ENCODE measurements at regions not wholly inside any gene's neighbourhood (a gene's known extent, or its start where the extent isn't known, plus 50 kb on each side); places are given as distances from the start of the nearest gene placed in this dataset.

DNA sequence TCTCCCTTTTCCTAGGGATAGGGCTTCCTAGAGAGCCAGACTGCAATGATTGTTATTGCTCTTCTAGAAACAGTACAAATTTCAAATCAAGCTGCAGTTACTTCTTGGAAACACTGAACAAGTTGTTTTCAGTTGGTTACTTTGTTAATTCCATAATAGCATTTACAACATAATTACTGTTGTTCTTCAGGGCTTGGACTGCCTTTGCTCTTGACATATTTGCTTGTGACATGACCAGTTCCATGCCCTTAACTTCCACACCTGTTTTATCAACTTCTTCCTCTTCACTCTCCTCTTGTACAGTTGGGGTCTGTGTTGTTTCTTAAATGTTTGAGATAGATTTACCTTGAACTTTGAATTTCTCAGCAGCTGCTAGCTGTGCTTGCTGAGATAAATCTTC, 104.4 kb downstream of the SEC23IP start:
- Histone ChIP-seq H3K36me3 (ENCODE audit: control insufficient read depth in 1 of 2, insufficient read depth in 2 of 2, low read length in 1 of 2) (no peaks in the 10 kb centered on the region), H3K9me3 (ENCODE audit: control insufficient read depth, low read length) (peaks cover 4% of the 10 kb centered on the region), H3K27me3 (ENCODE audit: control insufficient read depth in 1 of 2, insufficient read depth in 2 of 2, low read length in 1 of 2) (no peaks in the 10 kb centered on the region), H3K4me1 (ENCODE audit: control insufficient read depth in 1 of 2, insufficient read depth in 2 of 2, low read length in 2 of 2) (no peaks in the 10 kb centered on the region), H3K27ac (ENCODE audit: low read depth in 1 of 2, low read length in 2 of 2) (no peak overlapping the region), H3K4me3 (ENCODE audit: low read length in 2 of 2) (no peak overlapping the region)
- ATAC-seq (ENCODE audit: low FRiP score) (no peak), DNase-seq (no peak)
- intact Hi-C loops (cut with DNase I): no loop called here

- Histone ChIP-seq H3K36me3 (ENCODE audit: control insufficient read depth in 1 of 2, insufficient read depth in 2 of 2, low read length in 1 of 2) (no peaks in the 10 kb centered on the region), H3K4me3 (ENCODE audit: low read length in 2 of 2) (no peak overlapping the region), H3K27ac (ENCODE audit: low read depth in 1 of 2, low read length in 2 of 2) (no peak overlapping the region), H3K27me3 (ENCODE audit: control insufficient read depth in 1 of 2, insufficient read depth in 2 of 2, low read length in 1 of 2) (no peaks in the 10 kb centered on the region), H3K9me3 (ENCODE audit: control insufficient read depth, low read length) (peaks cover 4% of the 10 kb centered on the region), H3K4me1 (ENCODE audit: control insufficient read depth in 1 of 2, insufficient read depth in 2 of 2, low read length in 2 of 2) (no peaks in the 10 kb centered on the region)
- DNase-seq (no peak), ATAC-seq (ENCODE audit: low FRiP score) (no peak)
- intact Hi-C loops (cut with DNase I): no loop called here
- WGBS, 2 donors: 41 to 49% methylated on average over 2 of the region's 2 CpGs
Measured at GRCh38 chr10:119997429-119997828, 104.9 kb downstream of the SEC23IP start.

DNA sequence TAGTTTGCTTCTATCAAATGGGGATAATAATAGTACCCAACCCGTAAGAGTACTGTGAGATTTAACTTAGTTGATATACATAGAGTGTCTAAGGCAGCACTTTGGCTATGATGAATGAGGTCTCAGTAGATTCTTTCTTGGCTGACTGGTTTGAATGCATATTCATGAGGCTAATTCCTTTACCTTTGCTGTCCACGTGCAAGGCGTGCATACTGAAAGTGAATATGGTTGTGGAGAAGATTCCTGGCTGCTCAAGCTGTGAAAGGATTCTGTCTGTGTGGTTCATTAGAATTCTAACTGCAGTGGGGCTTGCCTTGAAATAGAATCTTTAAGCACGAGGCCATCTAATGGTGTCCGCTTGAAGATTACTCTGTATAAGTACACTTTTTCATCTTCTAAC, 110.3 kb downstream of the SEC23IP start:
- Histone ChIP-seq H3K4me3 (ENCODE audit: low read length in 2 of 2) (no peak overlapping the region), H3K36me3 (ENCODE audit: control insufficient read depth in 1 of 2, insufficient read depth in 2 of 2, low read length in 1 of 2) (no peaks in the 10 kb centered on the region), H3K27me3 (ENCODE audit: control insufficient read depth in 1 of 2, insufficient read depth in 2 of 2, low read length in 1 of 2) (no peaks in the 10 kb centered on the region), H3K9me3 (ENCODE audit: control insufficient read depth, low read length) (peaks cover 1% of the 10 kb centered on the region), H3K27ac (ENCODE audit: low read depth in 1 of 2, low read length in 2 of 2) (no peak overlapping the region), H3K4me1 (ENCODE audit: control insufficient read depth in 1 of 2, insufficient read depth in 2 of 2, low read length in 2 of 2) (no peaks in the 10 kb centered on the region)
- ATAC-seq (ENCODE audit: low FRiP score): no peak
- intact Hi-C loops (cut with DNase I): no loop called here
- 70 to 79% methylated on average over 5 of the region's 5 CpGs for WGBS, 2 donors
- DNase-seq: no peak

DNA sequence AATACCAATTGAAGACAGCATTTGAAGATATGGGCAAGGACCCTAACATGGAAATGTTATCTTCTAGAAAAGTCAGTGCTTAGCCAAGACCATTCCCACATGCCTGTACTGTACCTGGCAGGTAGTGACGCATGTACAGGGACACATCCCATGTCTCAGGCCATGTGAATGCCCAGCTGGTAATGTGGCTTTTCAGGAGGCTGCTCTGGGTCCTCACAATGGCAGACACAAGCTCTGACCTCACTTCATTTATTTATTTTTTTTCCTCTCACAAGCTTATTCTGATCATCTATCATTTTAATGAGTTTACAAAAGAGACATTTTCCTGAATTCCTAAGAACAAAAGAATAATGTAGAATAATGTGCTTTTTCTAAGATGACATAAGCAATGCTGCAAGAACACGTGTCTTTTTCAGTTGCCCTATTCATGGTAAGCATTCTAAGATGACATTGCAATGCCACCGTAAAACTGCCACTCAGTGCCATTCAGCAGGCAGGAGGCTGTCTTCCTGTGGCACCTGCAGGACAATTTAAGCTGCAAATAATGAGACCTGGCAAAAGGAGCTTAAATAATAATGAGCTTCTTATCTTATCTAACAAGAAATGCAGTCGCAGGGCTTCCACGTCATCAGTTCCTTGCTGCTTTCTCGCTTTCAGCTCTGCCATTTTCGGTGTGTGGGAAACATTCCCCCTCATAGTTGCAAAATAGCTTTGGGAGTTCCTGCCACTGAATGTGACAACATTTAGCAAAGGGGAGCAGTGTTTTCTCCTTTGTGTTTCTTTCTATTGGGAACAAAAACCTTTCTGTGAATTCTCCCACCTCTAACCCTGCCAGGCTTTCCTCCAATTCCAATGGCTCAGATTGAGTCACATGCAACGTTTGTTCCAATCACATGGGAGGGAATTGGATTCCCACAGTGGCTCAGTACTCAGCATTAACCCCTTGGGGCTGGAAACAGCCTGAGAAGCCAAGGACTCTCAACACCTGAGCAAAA, 113.0 kb downstream of the SEC23IP start:
- peaks cover 3% of the 10 kb centered on the region for H3K9me3 ChIP-seq (ENCODE audit: control insufficient read depth, low read length)
- intact Hi-C loops (cut with DNase I): no loop called here
- ATAC-seq (ENCODE audit: low FRiP score): no peak

GRCh38 chr10:120007261-120007660, 114.7 kb downstream of the SEC23IP start:
- no peaks in the 10 kb centered on the region for H3K27me3 ChIP-seq (ENCODE audit: control insufficient read depth in 1 of 2, insufficient read depth in 2 of 2, low read length in 1 of 2)
- DNase-seq: no peak
- H3K36me3 ChIP-seq (ENCODE audit: control insufficient read depth in 1 of 2, insufficient read depth in 2 of 2, low read length in 1 of 2): no peaks in the 10 kb centered on the region
- peaks cover 2% of the 10 kb centered on the region for H3K9me3 ChIP-seq (ENCODE audit: control insufficient read depth, low read length)
- no peak overlapping the region for H3K4me3 ChIP-seq (ENCODE audit: low read length in 2 of 2)
- H3K4me1 ChIP-seq (ENCODE audit: control insufficient read depth in 1 of 2, insufficient read depth in 2 of 2, low read length in 2 of 2): no peaks in the 10 kb centered on the region
- intact Hi-C loops (cut with DNase I): no loop called here
- H3K27ac ChIP-seq (ENCODE audit: low read depth in 1 of 2, low read length in 2 of 2): no peak overlapping the region
- 58 to 75% methylated on average over 2 of the region's 2 CpGs for WGBS, 2 donors
- no peak for ATAC-seq (ENCODE audit: low FRiP score)

More for the DNA sequence above, 113.0 kb downstream of the SEC23IP start:
- Histone ChIP-seq H3K4me1 (ENCODE audit: control insufficient read depth in 1 of 2, insufficient read depth in 2 of 2, low read length in 2 of 2) (no peaks in the 10 kb centered on the region), H3K27ac (ENCODE audit: low read depth in 1 of 2, low read length in 2 of 2) (no peak overlapping the region), H3K36me3 (ENCODE audit: control insufficient read depth in 1 of 2, insufficient read depth in 2 of 2, low read length in 1 of 2) (no peaks in the 10 kb centered on the region), H3K4me3 (ENCODE audit: low read length in 2 of 2) (no peak overlapping the region), H3K27me3 (ENCODE audit: control insufficient read depth in 1 of 2, insufficient read depth in 2 of 2, low read length in 1 of 2) (no peaks in the 10 kb centered on the region)
- no peak for DNase-seq
- 40 to 45% methylated on average over 8 of the region's 8 CpGs for WGBS, 2 donors

- Histone ChIP-seq H3K4me3 (ENCODE audit: low read length in 2 of 2) (no peak overlapping the region), H3K4me1 (ENCODE audit: control insufficient read depth in 1 of 2, insufficient read depth in 2 of 2, low read length in 2 of 2) (no peaks in the 10 kb centered on the region), H3K36me3 (ENCODE audit: control insufficient read depth in 1 of 2, insufficient read depth in 2 of 2, low read length in 1 of 2) (no peaks in the 10 kb centered on the region), H3K27ac (ENCODE audit: low read depth in 1 of 2, low read length in 2 of 2) (no peak overlapping the region), H3K27me3 (ENCODE audit: control insufficient read depth in 1 of 2, insufficient read depth in 2 of 2, low read length in 1 of 2) (no peaks in the 10 kb centered on the region), H3K9me3 (ENCODE audit: control insufficient read depth, low read length) (peaks cover 2% of the 10 kb centered on the region)
- intact Hi-C loops (cut with DNase I): no loop called here
- no peak for ATAC-seq (ENCODE audit: low FRiP score)
- 23 to 39% methylated on average over 39 to 43 of the region's 43 CpGs for whole genome bisulfite sequencing, 2 donors
- peak in 1 of 2 donors; percentile 69 for DNase-seq
Measured at GRCh38 chr10:120011359-120012130, 119.0 kb downstream of the SEC23IP start.

DNA sequence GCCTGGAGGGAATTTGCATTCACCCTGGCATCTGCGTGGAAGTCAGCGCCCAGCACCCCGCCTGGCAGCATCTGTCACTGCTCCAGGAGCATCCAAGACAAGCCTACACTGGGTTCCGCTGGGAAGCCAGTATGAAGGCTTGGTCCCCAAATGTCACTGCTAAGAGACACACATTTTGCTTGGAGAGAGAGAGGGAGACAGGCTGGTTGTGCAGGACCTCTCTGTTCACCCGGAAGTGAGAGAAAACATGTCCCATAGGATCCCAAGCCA, 119.5 kb downstream of the SEC23IP start:
- Histone ChIP-seq H3K4me3 (ENCODE audit: low read length in 2 of 2) (no peak overlapping the region), H3K4me1 (ENCODE audit: control insufficient read depth in 1 of 2, insufficient read depth in 2 of 2, low read length in 2 of 2) (no peaks in the 10 kb centered on the region), H3K27ac (ENCODE audit: low read depth in 1 of 2, low read length in 2 of 2) (no peak overlapping the region), H3K36me3 (ENCODE audit: control insufficient read depth in 1 of 2, insufficient read depth in 2 of 2, low read length in 1 of 2) (no peaks in the 10 kb centered on the region), H3K9me3 (ENCODE audit: control insufficient read depth, low read length) (peaks cover 2% of the 10 kb centered on the region), H3K27me3 (ENCODE audit: control insufficient read depth in 1 of 2, insufficient read depth in 2 of 2, low read length in 1 of 2) (no peaks in the 10 kb centered on the region)
- no peak for DNase-seq
- no peak for ATAC-seq (ENCODE audit: low FRiP score)
- intact Hi-C loops (cut with DNase I): no loop called here
- 71% methylated on average over 5 of the region's 5 CpGs for WGBS, 2 donors

DNA sequence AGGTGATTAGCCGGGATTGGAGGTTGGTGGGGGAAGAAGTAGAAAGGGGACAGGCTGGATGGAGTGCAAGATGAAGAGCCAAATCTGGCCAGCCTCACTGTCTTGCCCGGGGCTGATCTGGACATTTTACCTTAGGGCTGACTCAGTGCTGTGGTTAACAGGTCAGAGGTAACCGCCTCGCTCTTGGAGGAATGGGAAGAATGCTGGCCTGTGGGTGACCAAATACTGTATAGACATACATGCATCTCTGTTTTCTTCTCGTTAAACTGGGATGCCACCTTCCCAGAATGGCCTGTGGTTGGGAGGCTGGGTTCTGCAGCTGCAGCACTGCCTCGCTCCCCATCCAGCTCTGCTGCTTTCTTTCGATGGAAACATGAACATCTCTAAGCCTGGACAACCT, 120.0 kb downstream of the SEC23IP start:
- no peak overlapping the region for H3K27ac ChIP-seq (ENCODE audit: low read depth in 1 of 2, low read length in 2 of 2)
- intact Hi-C loops (cut with DNase I): no loop called here
- no peaks in the 10 kb centered on the region for H3K36me3 ChIP-seq (ENCODE audit: control insufficient read depth in 1 of 2, insufficient read depth in 2 of 2, low read length in 1 of 2)
- 84 to 85% methylated on average over 7 of the region's 7 CpGs for WGBS, 2 donors
- no peak overlapping the region for H3K4me3 ChIP-seq (ENCODE audit: low read length in 2 of 2)
- peaks cover 2% of the 10 kb centered on the region for H3K9me3 ChIP-seq (ENCODE audit: control insufficient read depth, low read length)
- no peaks in the 10 kb centered on the region for H3K27me3 ChIP-seq (ENCODE audit: control insufficient read depth in 1 of 2, insufficient read depth in 2 of 2, low read length in 1 of 2)
- no peak for ATAC-seq (ENCODE audit: low FRiP score)
- no peaks in the 10 kb centered on the region for H3K4me1 ChIP-seq (ENCODE audit: control insufficient read depth in 1 of 2, insufficient read depth in 2 of 2, low read length in 2 of 2)
- no peak for DNase-seq

DNA sequence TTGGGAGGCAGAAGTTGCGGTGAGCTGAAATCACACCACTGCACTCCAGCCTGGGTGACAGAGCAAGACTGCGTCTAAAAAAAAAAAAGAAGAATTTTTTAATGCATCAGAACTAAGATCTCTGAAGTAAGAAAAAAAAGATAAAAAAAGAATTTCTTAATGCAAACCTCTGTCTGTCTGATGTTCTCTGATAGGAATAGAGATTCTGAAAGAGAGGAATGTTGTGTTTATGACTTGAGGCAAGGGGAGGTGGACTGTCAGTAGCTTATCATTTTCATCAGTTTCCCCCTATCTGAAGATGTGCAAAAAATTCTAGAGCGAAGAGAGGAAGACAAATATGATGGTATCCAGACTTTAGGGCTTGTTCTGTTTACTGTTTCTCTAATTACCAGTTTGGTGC, 121.5 kb downstream of the SEC23IP start:
- Histone ChIP-seq H3K36me3 (ENCODE audit: control insufficient read depth in 1 of 2, insufficient read depth in 2 of 2, low read length in 1 of 2) (no peaks in the 10 kb centered on the region), H3K27me3 (ENCODE audit: control insufficient read depth in 1 of 2, insufficient read depth in 2 of 2, low read length in 1 of 2) (no peaks in the 10 kb centered on the region), H3K4me1 (ENCODE audit: control insufficient read depth in 1 of 2, insufficient read depth in 2 of 2, low read length in 2 of 2) (no peaks in the 10 kb centered on the region), H3K27ac (ENCODE audit: low read depth in 1 of 2, low read length in 2 of 2) (no peak overlapping the region), H3K9me3 (ENCODE audit: control insufficient read depth, low read length) (peaks cover 2% of the 10 kb centered on the region), H3K4me3 (ENCODE audit: low read length in 2 of 2) (no peak overlapping the region)
- ATAC-seq (ENCODE audit: low FRiP score) (no peak), DNase-seq (no peak)
- 78 to 86% methylated on average over 3 of the region's 3 CpGs for WGBS, 2 donors
- intact Hi-C loops (cut with DNase I): no loop called here

Data from aorta (tissue), 5 donors.